Activated CD4-positive, alpha-beta T cell treated with anti-CD3 and anti-CD28 coated beads for 24 hours (primary cell): ENCODE measurements at regions not wholly inside any gene's neighbourhood (a gene's known extent, or its start where the extent isn't known, plus 50 kb on each side); places are given as distances from the start of the nearest gene placed in this dataset.
"Not testable (repeated sequence)": the region's sequence is repeated elsewhere in the genome, so short reads cannot be mapped to it uniquely, and the experiment has no call there.

Experiments
- DNase-seq, 2 donors: peaks; one replicate each; pipeline ENCODE4 v3.0.0-alpha.2; 2020; ENCODE audit warnings: low read depth in 2 of 2

DNA sequence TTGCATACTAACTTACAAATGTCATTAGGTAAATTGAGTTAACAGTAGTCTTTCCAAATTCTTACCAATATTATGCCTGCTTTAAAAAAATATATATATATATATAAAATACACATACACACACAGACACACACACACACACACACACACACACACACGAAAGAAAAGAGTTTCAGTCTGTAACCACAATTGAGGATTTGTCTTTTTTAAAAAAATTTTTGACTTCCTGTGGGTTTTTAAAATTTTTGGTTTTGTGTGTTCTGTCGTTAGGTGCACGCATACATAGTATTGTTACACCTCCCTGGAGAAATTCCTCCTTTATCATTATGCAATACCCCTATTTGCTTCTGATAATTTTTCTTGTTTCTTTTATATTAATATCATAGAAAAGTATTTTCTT lies 129.3 kb upstream of the LRRC61 start:
- DNase-seq, result not testable (repeated sequence)
